ENCODE measurements at regions not wholly inside any gene's neighbourhood (a gene's known extent, or its start where the extent isn't known, plus 50 kb on each side); places are given as distances from the start of the nearest gene placed in this dataset.

GRCh38 chr3:8298021-8298954 lies 203.3 kb upstream of the LMCD1 start:
- TF ChIP-seq CTCF (IDR thresholded peaks at IDR 0.05) (no peak), POLR2A (IDR thresholded peaks at IDR 0.05) (no peak)
